ENCODE measurements at regions not wholly inside any gene's neighbourhood (a gene's known extent, or its start where the extent isn't known, plus 50 kb on each side); places are given as distances from the start of the nearest gene placed in this dataset.

GRCh38 chr5:166786889-166787288 is 1504.6 kb upstream of the WWC1 start:
- 91 to 94% methylated on average over 5 to 6 of the region's 8 CpGs for WGBS, 2 experiments (ENCODE audit: insufficient coverage in 1 of 2, insufficient read length in 1 of 2)
- H3K27me3 Mint-ChIP-seq (ENCODE audit: insufficient read depth), result peaks cover 36% of the 10 kb centered on the region
- peaks cover 4% of the 10 kb centered on the region for H3K36me3 Mint-ChIP-seq (ENCODE audit: low read depth)
- no peak overlapping the region for H3K4me3 Mint-ChIP-seq
- H3K27me3 ChIP-seq (ENCODE audit: control insufficient read depth, insufficient read depth, low read length, poor library complexity, severe bottlenecking), result peaks cover 49% of the 10 kb centered on the region
- no peak overlapping the region for H3K9ac ChIP-seq (ENCODE audit: extremely low read depth, low read length, poor library complexity, severe bottlenecking)
- H3K36me3 ChIP-seq (ENCODE audit: control insufficient read depth, insufficient read depth, low read length), result no peaks in the 10 kb centered on the region
- no peak overlapping the region for H3K4me3 ChIP-seq (ENCODE audit: low read length)
- no peak for DNase-seq
- no peak overlapping the region for H3K27ac Mint-ChIP-seq
- no peak for TF ChIP-seq CTCF (conservative IDR thresholded peaks at IDR 0.05)
- H3K9me3 Mint-ChIP-seq, result peaks cover 11% of the 10 kb centered on the region
- H3K27ac ChIP-seq (ENCODE audit: low read depth, low read length), result no peak overlapping the region
- peaks cover 2% of the 10 kb centered on the region for H3K4me1 ChIP-seq (ENCODE audit: control insufficient read depth, insufficient read depth, low read length)
- peaks cover 8% of the 10 kb centered on the region for H3K4me1 Mint-ChIP-seq
- no peaks in the 10 kb centered on the region for H3K9me3 ChIP-seq (ENCODE audit: control insufficient read depth, low read length)

- H3K9ac ChIP-seq (ENCODE audit: extremely low read depth, low read length, poor library complexity, severe bottlenecking), result no peak overlapping the region
- Mint-ChIP-seq H3K9me3 (peaks cover 11% of the 10 kb centered on the region), H3K27ac (no peak overlapping the region), H3K4me3 (no peak overlapping the region), H3K27me3 (ENCODE audit: insufficient read depth) (peaks cover 37% of the 10 kb centered on the region), H3K4me1 (peaks cover 8% of the 10 kb centered on the region), H3K36me3 (ENCODE audit: low read depth) (peaks cover 4% of the 10 kb centered on the region)
- H3K4me3 ChIP-seq (ENCODE audit: low read length), result no peak overlapping the region
- H3K36me3 ChIP-seq (ENCODE audit: control insufficient read depth, insufficient read depth, low read length), result no peaks in the 10 kb centered on the region
- no peak for DNase-seq
- TF ChIP-seq CTCF (conservative IDR thresholded peaks at IDR 0.05), result no peak
- no peak overlapping the region for H3K27ac ChIP-seq (ENCODE audit: low read depth, low read length)
- peaks cover 49% of the 10 kb centered on the region for H3K27me3 ChIP-seq (ENCODE audit: control insufficient read depth, insufficient read depth, low read length, poor library complexity, severe bottlenecking)
- H3K9me3 ChIP-seq (ENCODE audit: control insufficient read depth, low read length), result no peaks in the 10 kb centered on the region
- 60 to 100% methylated on average over 1 of the region's 1 CpG for WGBS, 2 experiments (ENCODE audit: insufficient coverage in 1 of 2, insufficient read length in 1 of 2)
- peaks cover 2% of the 10 kb centered on the region for H3K4me1 ChIP-seq (ENCODE audit: control insufficient read depth, insufficient read depth, low read length)
Measured at GRCh38 chr5:166788050-166788449, 1503.4 kb upstream of the WWC1 start.

- Mint-ChIP-seq H3K27ac (no peak overlapping the region), H3K27me3 (ENCODE audit: insufficient read depth) (peaks cover 4% of the 10 kb centered on the region), H3K4me1 (no peaks in the 10 kb centered on the region), H3K9me3 (no peaks in the 10 kb centered on the region), H3K4me3 (no peak overlapping the region), H3K36me3 (ENCODE audit: low read depth) (no peaks in the 10 kb centered on the region)
- Histone ChIP-seq H3K36me3 (ENCODE audit: control insufficient read depth, insufficient read depth, low read length) (no peaks in the 10 kb centered on the region), H3K9ac (ENCODE audit: extremely low read depth, low read length, poor library complexity, severe bottlenecking) (no peak overlapping the region), H3K4me3 (ENCODE audit: low read length) (no peak overlapping the region), H3K9me3 (ENCODE audit: control insufficient read depth, low read length) (no peaks in the 10 kb centered on the region), H3K27me3 (ENCODE audit: control insufficient read depth, insufficient read depth, low read length, poor library complexity, severe bottlenecking) (no peaks in the 10 kb centered on the region), H3K4me1 (ENCODE audit: control insufficient read depth, insufficient read depth, low read length) (no peaks in the 10 kb centered on the region), H3K27ac (ENCODE audit: low read depth, low read length) (no peak overlapping the region)
- 40 to 84% methylated on average over 2 of the region's 3 CpGs for WGBS, 2 experiments (ENCODE audit: insufficient coverage in 1 of 2, insufficient read length in 1 of 2)
- no peak for TF ChIP-seq CTCF (conservative IDR thresholded peaks at IDR 0.05)
- no peak for DNase-seq
Measured at GRCh38 chr5:166795756-166796155, 1495.7 kb upstream of the WWC1 start.

Data from endodermal cell (in vitro differentiated cells).